ENCODE measurements at regions not wholly inside any gene's neighbourhood (a gene's known extent, or its start where the extent isn't known, plus 50 kb on each side); places are given as distances from the start of the nearest gene placed in this dataset.

GRCh38 chr9:135204177-135204576 lies 116.7 kb downstream of the OLFM1 start:
- H4K20me1 ChIP-seq (ENCODE audit: insufficient read depth, low read length, poor library complexity, severe bottlenecking): no peaks in the 10 kb centered on the region
- no peak overlapping the region for H2AFZ ChIP-seq (ENCODE audit: low read length)
- H3K27me3 ChIP-seq (ENCODE audit: insufficient read depth, low read length, poor library complexity, severe bottlenecking): no peaks in the 10 kb centered on the region
- H3K9ac ChIP-seq (ENCODE audit: low read depth, low read length, poor library complexity, severe bottlenecking): no peak overlapping the region
- no peak overlapping the region for H3K4me2 ChIP-seq (ENCODE audit: low read depth, low read length, poor library complexity, severe bottlenecking)
- H3K79me2 ChIP-seq (ENCODE audit: insufficient read depth, low read length): no peaks in the 10 kb centered on the region
- H3K4me1 ChIP-seq (ENCODE audit: insufficient read depth, low read length, poor library complexity, severe bottlenecking): no peaks in the 10 kb centered on the region
- no peak for TF ChIP-seq EZH2phosphoT487 (IDR thresholded peaks at IDR 0.05; ENCODE audit: borderline replicate concordance)
- TF ChIP-seq, protein P1, sequence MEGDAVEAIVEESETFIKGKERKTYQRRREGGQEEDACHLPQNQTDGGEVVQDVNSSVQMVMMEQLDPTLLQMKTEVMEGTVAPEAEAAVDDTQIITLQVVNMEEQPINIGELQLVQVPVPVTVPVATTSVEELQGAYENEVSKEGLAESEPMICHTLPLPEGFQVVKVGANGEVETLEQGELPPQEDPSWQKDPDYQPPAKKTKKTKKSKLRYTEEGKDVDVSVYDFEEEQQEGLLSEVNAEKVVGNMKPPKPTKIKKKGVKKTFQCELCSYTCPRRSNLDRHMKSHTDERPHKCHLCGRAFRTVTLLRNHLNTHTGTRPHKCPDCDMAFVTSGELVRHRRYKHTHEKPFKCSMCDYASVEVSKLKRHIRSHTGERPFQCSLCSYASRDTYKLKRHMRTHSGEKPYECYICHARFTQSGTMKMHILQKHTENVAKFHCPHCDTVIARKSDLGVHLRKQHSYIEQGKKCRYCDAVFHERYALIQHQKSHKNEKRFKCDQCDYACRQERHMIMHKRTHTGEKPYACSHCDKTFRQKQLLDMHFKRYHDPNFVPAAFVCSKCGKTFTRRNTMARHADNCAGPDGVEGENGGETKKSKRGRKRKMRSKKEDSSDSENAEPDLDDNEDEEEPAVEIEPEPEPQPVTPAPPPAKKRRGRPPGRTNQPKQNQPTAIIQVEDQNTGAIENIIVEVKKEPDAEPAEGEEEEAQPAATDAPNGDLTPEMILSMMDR (conservative IDR thresholded peaks at IDR 0.05; ENCODE audit: low read length): no peak
- H3K4me3 ChIP-seq (ENCODE audit: low read length, poor library complexity, severe bottlenecking): no peak overlapping the region
- no peaks in the 10 kb centered on the region for H3K36me3 ChIP-seq (ENCODE audit: insufficient read depth, low read length)
- H3F3A ChIP-seq (ENCODE audit: low read depth): no peaks in the 10 kb centered on the region
- peaks cover 10% of the 10 kb centered on the region; the same call in 1 of the 2 replicates for H3K9me3 ChIP-seq (ENCODE audit: insufficient read depth, low read depth, low read length)
- H3K9me2 ChIP-seq (replicated peaks; ENCODE audit: low read depth, low read length): no peaks in the 10 kb centered on the region

DNA sequence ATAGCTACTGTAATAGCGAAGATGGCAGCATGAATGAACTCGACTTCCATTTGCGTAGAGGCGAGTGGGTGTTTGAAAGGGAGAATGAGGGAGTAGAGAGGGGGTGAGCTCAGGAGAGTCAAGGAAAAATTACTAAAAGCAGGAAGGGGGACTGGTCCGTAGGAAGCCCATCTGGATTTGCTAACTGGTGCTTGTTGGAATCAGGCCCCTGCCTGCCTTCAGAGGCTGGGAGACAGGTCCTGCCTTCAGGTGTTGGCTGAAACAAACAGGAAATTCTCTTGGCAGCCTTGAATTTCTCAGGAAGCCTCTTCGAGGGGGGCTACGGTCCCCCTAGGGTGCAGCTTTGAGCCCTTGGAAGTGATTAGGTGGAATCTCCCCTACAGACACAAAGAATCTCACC lies 121.7 kb downstream of the OLFM1 start:
- Histone ChIP-seq H3K9me3 (ENCODE audit: insufficient read depth, low read depth, low read length) (peaks cover 23% of the 10 kb centered on the region; the same call in 1 of the 2 replicates), H3K9me2 (replicated peaks; ENCODE audit: low read depth, low read length) (no peaks in the 10 kb centered on the region), H3K9ac (ENCODE audit: low read depth, low read length, poor library complexity, severe bottlenecking) (no peak overlapping the region), H2AFZ (ENCODE audit: low read length) (no peak overlapping the region), H3K4me1 (ENCODE audit: insufficient read depth, low read length, poor library complexity, severe bottlenecking) (no peaks in the 10 kb centered on the region), H3K4me2 (ENCODE audit: low read depth, low read length, poor library complexity, severe bottlenecking) (no peak overlapping the region), H3K79me2 (ENCODE audit: insufficient read depth, low read length) (no peaks in the 10 kb centered on the region), H3K4me3 (ENCODE audit: low read length, poor library complexity, severe bottlenecking) (no peak overlapping the region), H3K27me3 (ENCODE audit: insufficient read depth, low read length, poor library complexity, severe bottlenecking) (no peaks in the 10 kb centered on the region), H3K36me3 (ENCODE audit: insufficient read depth, low read length) (no peaks in the 10 kb centered on the region), H4K20me1 (ENCODE audit: insufficient read depth, low read length, poor library complexity, severe bottlenecking) (no peaks in the 10 kb centered on the region), H3F3A (ENCODE audit: low read depth) (no peaks in the 10 kb centered on the region)
- TF ChIP-seq, protein P1 (conservative IDR thresholded peaks at IDR 0.05; ENCODE audit: low read length): no peak
- no peak for TF ChIP-seq EZH2phosphoT487 (IDR thresholded peaks at IDR 0.05; ENCODE audit: borderline replicate concordance)

DNA sequence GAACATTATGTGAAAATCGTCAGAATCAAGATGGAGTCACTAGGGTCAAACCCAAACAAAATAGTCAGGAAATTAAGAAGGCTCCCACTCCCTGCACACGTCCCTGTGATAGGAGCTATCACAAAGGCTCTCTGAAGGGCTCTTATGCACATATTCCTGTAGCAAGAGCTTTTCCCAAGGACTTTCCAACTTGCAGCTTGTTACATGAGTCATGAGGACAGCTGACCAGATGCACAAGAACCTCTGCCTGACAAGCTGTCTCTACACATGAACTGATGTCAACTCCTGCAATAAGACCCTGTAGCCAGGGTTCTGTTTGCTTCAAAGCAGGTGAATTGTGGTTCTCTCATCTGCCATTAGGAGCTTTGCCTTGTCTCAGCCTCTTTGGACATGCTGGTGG lies 122.4 kb downstream of the OLFM1 start:
- Histone ChIP-seq H3K79me2 (ENCODE audit: insufficient read depth, low read length) (no peaks in the 10 kb centered on the region), H3K4me1 (ENCODE audit: insufficient read depth, low read length, poor library complexity, severe bottlenecking) (no peaks in the 10 kb centered on the region), H2AFZ (ENCODE audit: low read length) (no peak overlapping the region), H3K4me2 (ENCODE audit: low read depth, low read length, poor library complexity, severe bottlenecking) (no peak overlapping the region), H3F3A (ENCODE audit: low read depth) (no peaks in the 10 kb centered on the region), H3K4me3 (ENCODE audit: low read length, poor library complexity, severe bottlenecking) (no peak overlapping the region), H3K36me3 (ENCODE audit: insufficient read depth, low read length) (no peaks in the 10 kb centered on the region), H3K9me2 (replicated peaks; ENCODE audit: low read depth, low read length) (no peaks in the 10 kb centered on the region), H3K9ac (ENCODE audit: low read depth, low read length, poor library complexity, severe bottlenecking) (no peak overlapping the region), H3K9me3 (ENCODE audit: insufficient read depth, low read depth, low read length) (peaks cover 23% of the 10 kb centered on the region; the same call in 1 of the 2 replicates), H3K27me3 (ENCODE audit: insufficient read depth, low read length, poor library complexity, severe bottlenecking) (no peaks in the 10 kb centered on the region), H4K20me1 (ENCODE audit: insufficient read depth, low read length, poor library complexity, severe bottlenecking) (no peaks in the 10 kb centered on the region)
- no peak for TF ChIP-seq EZH2phosphoT487 (IDR thresholded peaks at IDR 0.05; ENCODE audit: borderline replicate concordance)
- TF ChIP-seq, protein P1 (conservative IDR thresholded peaks at IDR 0.05; ENCODE audit: low read length): no peak

Data from Loucy (cell line).